MM.1S (cell line): ENCODE measurements at regions not wholly inside any gene's neighbourhood (a gene's known extent, or its start where the extent isn't known, plus 50 kb on each side); places are given as distances from the start of the nearest gene placed in this dataset.

ENCODE experiments used
- DNase-seq: peaks from one replicate; pipeline ENCODE4 v3.0.0-alpha.2; 2015
- H2AFZ ChIP-seq: fragments of 300-600 bp; sonication (generic); 2 replicates; pipeline ENCODE4 v1.6.0; 2016; ENCODE audit warnings: antibody characterized with exemption, low read length
- H3F3A ChIP-seq: fragments of 300-600 bp; sonication (generic); 2 replicates; pipeline ENCODE4 v1.6.1; 2016; ENCODE audit warnings: mild to moderate bottlenecking, antibody characterized with exemption, low read length, moderate library complexity, mixed read lengths; ENCODE audit not compliant: insufficient read depth
- H3K27ac ChIP-seq: fragments of 300-600 bp; sonication (generic); 2 replicates; pipeline ENCODE4 v1.5.1; 2016; ENCODE audit warnings: mild to moderate bottlenecking, low read length
- H3K27me3 ChIP-seq: fragments of 300-600 bp; sonication (generic); replicated peaks from 2 replicates; pipeline ENCODE4 v1.6.0; 2016; ENCODE audit warnings: low read length; ENCODE audit not compliant: insufficient read depth
- H3K36me3 ChIP-seq: fragments of 300-600 bp; sonication (generic); replicated peaks from 2 replicates; pipeline ENCODE4 v1.6.1; 2016; ENCODE audit warnings: mild to moderate bottlenecking, low read length, mixed read lengths; ENCODE audit not compliant: insufficient read depth
- H3K4me1 ChIP-seq: fragments of 300-600 bp; sonication (generic); 2 replicates; pipeline ENCODE4 v1.6.1; 2016; ENCODE audit warnings: low read length, mixed read lengths
- H3K4me2 ChIP-seq: fragments of 300-600 bp; sonication (generic); 2 replicates; pipeline ENCODE4 v1.6.0; 2016; ENCODE audit warnings: low read depth, low read length
- H3K4me3 ChIP-seq: fragments of 300-600 bp; sonication (generic); 2 replicates; pipeline ENCODE4 v1.5.1; 2016; ENCODE audit warnings: low read length, mixed read lengths
- H3K79me2 ChIP-seq: fragments of 300-600 bp; sonication (generic); 2 replicates; pipeline ENCODE4 v1.6.1; 2016; ENCODE audit warnings: mixed run types, low read length, mixed read lengths
- H3K9ac ChIP-seq: fragments of 300-600 bp; sonication (generic); 2 replicates; pipeline ENCODE4 v1.6.1; 2016; ENCODE audit warnings: low read length, mixed read lengths
- H3K9me2 ChIP-seq: fragments of 300-600 bp; sonication (generic); replicated peaks from 2 replicates; pipeline ENCODE4 v1.6.1; 2016; ENCODE audit warnings: mild to moderate bottlenecking, low read length, mixed read lengths; ENCODE audit not compliant: insufficient read depth
- H3K9me3 ChIP-seq: fragments of 300-600 bp; sonication (generic); replicated peaks from 2 replicates; pipeline ENCODE4 v1.6.1; 2016; ENCODE audit warnings: mild to moderate bottlenecking, low read length, mixed read lengths; ENCODE audit not compliant: insufficient read depth
- H4K20me1 ChIP-seq: fragments of 300-600 bp; sonication (generic); 2 replicates; pipeline ENCODE4 v1.6.1; 2016; ENCODE audit warnings: mild to moderate bottlenecking, low read length, moderate library complexity, mixed read lengths; ENCODE audit not compliant: insufficient read depth
- EZH2 ChIP-seq: fragments of 300-600 bp; sonication (generic); optimal IDR thresholded peaks from 2 replicates; pipeline ENCODE3; 2017; ENCODE audit warnings: low read depth, mild to moderate bottlenecking, antibody characterized with exemption, low read length, mixed read lengths
- EZH2phosphoT487 ChIP-seq: fragments of 300-600 bp; sonication (generic); IDR thresholded peaks from 2 replicates; pipeline ENCODE4 v1.6.1; 2018; ENCODE audit warnings: antibody characterized with exemption, low read length
- TF ChIP-seq, protein P1 (sequence below): fragments of 300-600 bp; sonication (generic); IDR thresholded peaks from 2 replicates; pipeline ENCODE4 v1.5.1; 2016; ENCODE audit warnings: antibody characterized with exemption, low read length, mixed read lengths

DNA sequence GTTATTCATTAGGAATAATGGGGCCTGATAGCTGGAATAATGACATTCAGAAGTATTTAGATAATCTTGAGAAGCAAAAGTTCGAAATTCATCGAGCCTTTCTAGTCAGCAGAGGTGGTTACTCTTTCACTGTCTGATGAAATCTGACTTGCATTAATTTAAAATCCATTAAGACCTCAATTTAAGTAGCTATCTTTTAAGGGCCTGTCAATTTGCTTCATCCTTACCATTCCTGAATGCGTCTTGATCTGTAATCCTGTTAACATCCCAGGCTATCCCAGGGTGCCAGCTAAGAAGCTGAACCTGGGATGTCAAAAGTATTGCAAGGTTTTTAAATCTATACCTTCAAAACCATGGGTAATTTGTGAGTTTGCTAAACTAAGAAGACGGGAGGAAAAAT is 1491.0 kb upstream of the MIR17HG start:
- no peak for DNase-seq
- Histone ChIP-seq H3K9me3 (no peaks in the 10 kb centered on the region), H3F3A (no peaks in the 10 kb centered on the region), H3K27me3 (no peaks in the 10 kb centered on the region), H3K4me3 (no peak overlapping the region), H3K79me2 (no peaks in the 10 kb centered on the region), H2AFZ (no peak overlapping the region), H3K4me1 (no peaks in the 10 kb centered on the region), H3K4me2 (no peak overlapping the region), H3K9ac (no peak overlapping the region), H3K27ac (no peak overlapping the region), H3K36me3 (no peaks in the 10 kb centered on the region), H4K20me1 (no peaks in the 10 kb centered on the region), H3K9me2 (no peaks in the 10 kb centered on the region)
- TF ChIP-seq EZH2 = no peak
- TF ChIP-seq, protein P1, sequence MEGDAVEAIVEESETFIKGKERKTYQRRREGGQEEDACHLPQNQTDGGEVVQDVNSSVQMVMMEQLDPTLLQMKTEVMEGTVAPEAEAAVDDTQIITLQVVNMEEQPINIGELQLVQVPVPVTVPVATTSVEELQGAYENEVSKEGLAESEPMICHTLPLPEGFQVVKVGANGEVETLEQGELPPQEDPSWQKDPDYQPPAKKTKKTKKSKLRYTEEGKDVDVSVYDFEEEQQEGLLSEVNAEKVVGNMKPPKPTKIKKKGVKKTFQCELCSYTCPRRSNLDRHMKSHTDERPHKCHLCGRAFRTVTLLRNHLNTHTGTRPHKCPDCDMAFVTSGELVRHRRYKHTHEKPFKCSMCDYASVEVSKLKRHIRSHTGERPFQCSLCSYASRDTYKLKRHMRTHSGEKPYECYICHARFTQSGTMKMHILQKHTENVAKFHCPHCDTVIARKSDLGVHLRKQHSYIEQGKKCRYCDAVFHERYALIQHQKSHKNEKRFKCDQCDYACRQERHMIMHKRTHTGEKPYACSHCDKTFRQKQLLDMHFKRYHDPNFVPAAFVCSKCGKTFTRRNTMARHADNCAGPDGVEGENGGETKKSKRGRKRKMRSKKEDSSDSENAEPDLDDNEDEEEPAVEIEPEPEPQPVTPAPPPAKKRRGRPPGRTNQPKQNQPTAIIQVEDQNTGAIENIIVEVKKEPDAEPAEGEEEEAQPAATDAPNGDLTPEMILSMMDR = no peak
- TF ChIP-seq EZH2phosphoT487 = no peak

DNA sequence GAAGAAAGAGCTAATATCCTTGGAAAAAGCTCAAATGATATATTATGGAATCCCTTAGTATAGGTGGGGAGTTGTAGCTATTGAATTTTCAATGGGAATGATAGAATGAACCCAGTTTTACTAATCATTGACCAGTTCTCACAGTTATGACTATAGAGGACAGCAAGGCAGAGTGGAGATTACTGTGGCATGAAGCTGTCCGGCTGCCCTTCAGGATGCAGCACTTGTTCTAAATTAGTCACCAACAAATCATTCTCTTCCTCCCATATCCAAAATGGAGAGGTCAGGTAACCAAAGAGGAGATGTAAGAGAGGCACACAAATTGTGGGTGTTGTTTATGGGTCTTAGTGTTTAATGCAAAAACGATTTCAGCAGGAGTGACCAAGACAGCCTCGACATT is 1490.0 kb upstream of the MIR17HG start:
- no peak for DNase-seq
- no peaks in the 10 kb centered on the region for H3F3A ChIP-seq
- no peak overlapping the region for H2AFZ ChIP-seq
- H3K9ac ChIP-seq = no peak overlapping the region
- H3K27ac ChIP-seq = no peak overlapping the region
- TF ChIP-seq, protein P1 = no peak
- no peak for TF ChIP-seq EZH2phosphoT487
- TF ChIP-seq EZH2 = no peak
- no peaks in the 10 kb centered on the region for H4K20me1 ChIP-seq
- H3K9me2 ChIP-seq = no peaks in the 10 kb centered on the region
- H3K79me2 ChIP-seq = no peaks in the 10 kb centered on the region
- H3K4me1 ChIP-seq = no peaks in the 10 kb centered on the region
- H3K4me3 ChIP-seq = no peak overlapping the region
- H3K4me2 ChIP-seq = no peak overlapping the region
- no peaks in the 10 kb centered on the region for H3K9me3 ChIP-seq
- H3K36me3 ChIP-seq = no peaks in the 10 kb centered on the region
- H3K27me3 ChIP-seq = no peaks in the 10 kb centered on the region

- H2AFZ ChIP-seq = no peak overlapping the region
- no peaks in the 10 kb centered on the region for H4K20me1 ChIP-seq
- H3K9me2 ChIP-seq = no peaks in the 10 kb centered on the region
- no peak overlapping the region for H3K27ac ChIP-seq
- no peaks in the 10 kb centered on the region for H3K9me3 ChIP-seq
- no peaks in the 10 kb centered on the region for H3K4me1 ChIP-seq
- H3K36me3 ChIP-seq = no peaks in the 10 kb centered on the region
- no peak overlapping the region for H3K9ac ChIP-seq
- no peak overlapping the region for H3K4me3 ChIP-seq
- no peaks in the 10 kb centered on the region for H3F3A ChIP-seq
- H3K27me3 ChIP-seq = no peaks in the 10 kb centered on the region
- H3K4me2 ChIP-seq = no peak overlapping the region
- H3K79me2 ChIP-seq = no peaks in the 10 kb centered on the region
- DNase-seq = no peak
- TF ChIP-seq EZH2 = no peak
- TF ChIP-seq, protein P1 = no peak
- no peak for TF ChIP-seq EZH2phosphoT487
Measured at GRCh38 chr13:89862011-89862690, 1485.3 kb upstream of the MIR17HG start.
